ENCODE measurements at regions not wholly inside any gene's neighbourhood (a gene's known extent, or its start where the extent isn't known, plus 50 kb on each side); places are given as distances from the start of the nearest gene placed in this dataset.

GRCh38 chr7:142348100-142348499 is 90.2 kb upstream of the PRSS58 start:
- Mint-ChIP-seq H3K36me3 (ENCODE audit: low read depth) (no peaks in the 10 kb centered on the region), H3K9me3 (no peaks in the 10 kb centered on the region), H3K27ac (no peak overlapping the region), H3K4me1 (ENCODE audit: low read depth) (peaks cover 17% of the 10 kb centered on the region), H3K27me3 (peaks cover 3% of the 10 kb centered on the region), H3K4me3 (no peak overlapping the region)
- DNase-seq = no peak

- no peak for DNase-seq
- Mint-ChIP-seq H3K27ac (no peak overlapping the region), H3K4me1 (ENCODE audit: low read depth) (peaks cover 7% of the 10 kb centered on the region), H3K36me3 (ENCODE audit: low read depth) (no peaks in the 10 kb centered on the region), H3K9me3 (no peaks in the 10 kb centered on the region), H3K27me3 (peaks cover 3% of the 10 kb centered on the region), H3K4me3 (no peak overlapping the region)
Measured at GRCh38 chr7:142347091-142347490, 89.2 kb upstream of the PRSS58 start.

GRCh38 chr7:142345811-142346210 is 88.0 kb upstream of the PRSS58 start:
- peaks cover 4% of the 10 kb centered on the region for H3K4me1 Mint-ChIP-seq (ENCODE audit: low read depth)
- no peak overlapping the region for H3K27ac Mint-ChIP-seq
- H3K27me3 Mint-ChIP-seq = peaks cover 3% of the 10 kb centered on the region
- no peaks in the 10 kb centered on the region for H3K36me3 Mint-ChIP-seq (ENCODE audit: low read depth)
- H3K9me3 Mint-ChIP-seq = no peaks in the 10 kb centered on the region
- DNase-seq = no peak
- H3K4me3 Mint-ChIP-seq = peak overlapping the region; percentile 2

GRCh38 chr7:142338633-142339501 is 81.0 kb upstream of the PRSS58 start:
- H3K27ac Mint-ChIP-seq = peak overlapping the region; percentile 24
- peaks cover 12% of the 10 kb centered on the region for H3K27me3 Mint-ChIP-seq

GRCh38 chr7:142337054-142338001 is 79.5 kb upstream of the PRSS58 start:
- DNase-seq = no peak
- Mint-ChIP-seq H3K27me3 (peaks cover 14% of the 10 kb centered on the region), H3K27ac (peak overlapping the region; percentile 83), H3K4me3 (no peak overlapping the region), H3K36me3 (ENCODE audit: low read depth) (no peaks in the 10 kb centered on the region), H3K9me3 (no peaks in the 10 kb centered on the region), H3K4me1 (ENCODE audit: low read depth) (peaks cover 13% of the 10 kb centered on the region)

More at GRCh38 chr7:142338633-142339501, 81.0 kb upstream of the PRSS58 start:
- Mint-ChIP-seq H3K9me3 (no peaks in the 10 kb centered on the region), H3K36me3 (ENCODE audit: low read depth) (no peaks in the 10 kb centered on the region), H3K4me3 (no peak overlapping the region), H3K4me1 (ENCODE audit: low read depth) (peaks cover 13% of the 10 kb centered on the region)
- no peak for DNase-seq

- peaks cover 20% of the 10 kb centered on the region for H3K27me3 Mint-ChIP-seq
- H3K4me1 Mint-ChIP-seq (ENCODE audit: low read depth) = peaks cover 12% of the 10 kb centered on the region
- DNase-seq = no peak
- H3K4me3 Mint-ChIP-seq = no peak overlapping the region
- H3K9me3 Mint-ChIP-seq = no peaks in the 10 kb centered on the region
- H3K27ac Mint-ChIP-seq = no peak overlapping the region
- H3K36me3 Mint-ChIP-seq (ENCODE audit: low read depth) = no peaks in the 10 kb centered on the region
Measured at GRCh38 chr7:142334806-142335205, 76.9 kb upstream of the PRSS58 start.

- H3K4me1 Mint-ChIP-seq (ENCODE audit: low read depth) = peaks cover 12% of the 10 kb centered on the region
- no peaks in the 10 kb centered on the region for H3K9me3 Mint-ChIP-seq
- no peak overlapping the region for H3K4me3 Mint-ChIP-seq
- no peak for DNase-seq
- H3K27me3 Mint-ChIP-seq = peaks cover 21% of the 10 kb centered on the region
- H3K27ac Mint-ChIP-seq = no peak overlapping the region
- H3K36me3 Mint-ChIP-seq (ENCODE audit: low read depth) = no peaks in the 10 kb centered on the region
Measured at GRCh38 chr7:142334236-142334635, 76.4 kb upstream of the PRSS58 start.

- Mint-ChIP-seq H3K27ac (peak overlapping the region; percentile 27), H3K27me3 (peaks cover 27% of the 10 kb centered on the region), H3K4me1 (ENCODE audit: low read depth) (peaks cover 9% of the 10 kb centered on the region), H3K9me3 (no peaks in the 10 kb centered on the region), H3K36me3 (ENCODE audit: low read depth) (no peaks in the 10 kb centered on the region), H3K4me3 (peak overlapping the region; percentile 16)
- DNase-seq = no peak
Measured at GRCh38 chr7:142332421-142332820, 74.6 kb upstream of the PRSS58 start.

GRCh38 chr7:142331941-142332340 is 74.1 kb upstream of the PRSS58 start:
- Mint-ChIP-seq H3K4me1 (ENCODE audit: low read depth) (peaks cover 5% of the 10 kb centered on the region), H3K36me3 (ENCODE audit: low read depth) (no peaks in the 10 kb centered on the region), H3K9me3 (no peaks in the 10 kb centered on the region), H3K27ac (peak overlapping the region; percentile 27), H3K4me3 (peak overlapping the region; percentile 16), H3K27me3 (peaks cover 24% of the 10 kb centered on the region)
- DNase-seq = no peak

GRCh38 chr7:142329062-142329790 is 71.4 kb upstream of the PRSS58 start:
- Mint-ChIP-seq H3K4me1 (ENCODE audit: low read depth) (peaks cover 9% of the 10 kb centered on the region), H3K27me3 (peaks cover 18% of the 10 kb centered on the region), H3K36me3 (ENCODE audit: low read depth) (no peaks in the 10 kb centered on the region), H3K4me3 (no peak overlapping the region), H3K9me3 (no peaks in the 10 kb centered on the region), H3K27ac (no peak overlapping the region)
- DNase-seq = no peak

- Mint-ChIP-seq H3K27ac (peak overlapping the region; percentile 73), H3K4me1 (ENCODE audit: low read depth) (peaks cover 14% of the 10 kb centered on the region), H3K9me3 (no peaks in the 10 kb centered on the region), H3K4me3 (peak overlapping the region; percentile 52), H3K36me3 (ENCODE audit: low read depth) (no peaks in the 10 kb centered on the region), H3K27me3 (peaks cover 18% of the 10 kb centered on the region)
- no peak for DNase-seq
Measured at GRCh38 chr7:142328551-142328950, 70.7 kb upstream of the PRSS58 start.

- peak overlapping the region; percentile 73 for H3K27ac Mint-ChIP-seq
- peaks cover 16% of the 10 kb centered on the region for H3K27me3 Mint-ChIP-seq
- no peaks in the 10 kb centered on the region for H3K9me3 Mint-ChIP-seq
- no peak for DNase-seq
- peaks cover 17% of the 10 kb centered on the region for H3K4me1 Mint-ChIP-seq (ENCODE audit: low read depth)
- H3K4me3 Mint-ChIP-seq = peak overlapping the region; percentile 52
- no peaks in the 10 kb centered on the region for H3K36me3 Mint-ChIP-seq (ENCODE audit: low read depth)
Measured at GRCh38 chr7:142327628-142328405, 70.0 kb upstream of the PRSS58 start.

- no peaks in the 10 kb centered on the region for H3K9me3 Mint-ChIP-seq
- H3K4me3 Mint-ChIP-seq = no peak overlapping the region
- H3K36me3 Mint-ChIP-seq (ENCODE audit: low read depth) = no peaks in the 10 kb centered on the region
- peaks cover 10% of the 10 kb centered on the region for H3K27me3 Mint-ChIP-seq
- peaks cover 24% of the 10 kb centered on the region for H3K4me1 Mint-ChIP-seq (ENCODE audit: low read depth)
- peak overlapping the region; percentile 72 for H3K27ac Mint-ChIP-seq
- DNase-seq = peak; percentile 67
Measured at GRCh38 chr7:142323706-142324105, 65.8 kb upstream of the PRSS58 start.
